HEK293 (cell line): ENCODE measurements at regions not wholly inside any gene's neighbourhood (a gene's known extent, or its start where the extent isn't known, plus 50 kb on each side); places are given as distances from the start of the nearest gene placed in this dataset.

Experiments
- CTCF ChIP-seq: fragments of 450-650 bp; formaldehyde crosslinking; IDR thresholded peaks from 2 replicates; pipeline ENCODE4 v1.5.1; 2016; ENCODE audit warnings: missing biosample characterization, missing genetic modification characterization
- ZNF24 ChIP-seq: fragments of 450-650 bp; formaldehyde crosslinking; IDR thresholded peaks from 2 replicates; pipeline ENCODE4 v1.5.1; 2016; ENCODE audit warnings: missing biosample characterization, missing genetic modification characterization
- ZNF530 ChIP-seq: fragments of 450-650 bp; formaldehyde crosslinking; IDR thresholded peaks from 2 replicates; pipeline ENCODE4 v1.5.1; 2016; ENCODE audit warnings: low read depth, missing biosample characterization, missing genetic modification characterization
- ZNF629 ChIP-seq: fragments of 450-650 bp; formaldehyde crosslinking; IDR thresholded peaks from 2 replicates; pipeline ENCODE4 v1.5.1; 2017; ENCODE audit warnings: missing biosample characterization, missing genetic modification characterization

DNA sequence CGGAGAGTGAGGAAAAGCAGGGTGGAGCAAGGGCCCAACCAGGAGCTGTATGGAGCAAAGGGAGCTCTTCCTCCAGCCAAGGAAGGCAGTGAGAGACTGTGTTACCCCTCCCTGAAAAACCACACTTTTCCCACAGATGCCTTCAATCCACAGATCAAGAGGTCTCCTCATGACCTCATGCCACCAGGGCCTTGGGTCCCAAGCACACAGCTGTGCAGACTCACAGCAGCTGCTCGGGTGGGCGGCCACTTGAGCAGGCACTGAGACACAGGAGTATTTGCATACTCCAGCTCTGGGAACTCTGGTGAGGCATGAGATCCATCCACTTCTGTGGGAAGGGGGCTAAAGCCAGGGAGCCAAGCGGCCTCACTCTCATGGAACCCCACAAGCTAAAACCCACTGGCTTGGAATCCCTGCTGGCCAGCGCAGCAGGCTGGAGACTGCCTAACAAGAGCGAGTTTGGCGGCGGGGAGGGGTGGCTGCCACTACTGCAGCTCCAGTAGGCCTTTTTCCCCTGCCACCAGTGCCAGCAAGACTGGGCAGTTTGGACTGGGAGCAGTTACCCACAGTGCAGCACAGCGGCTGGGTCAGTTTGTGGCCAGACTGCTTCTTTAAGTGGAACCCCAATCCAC lies 880.6 kb upstream of the ARPP21 start:
- TF ChIP-seq ZNF24 (no peak), ZNF530 (no peak), ZNF629 (tag by site-specific recombination) (no peak), CTCF (tag by site-specific recombination) (no peak)
